MM.1S (cell line): ENCODE measurements at regions not wholly inside any gene's neighbourhood (a gene's known extent, or its start where the extent isn't known, plus 50 kb on each side); places are given as distances from the start of the nearest gene placed in this dataset.

Experiments used
- DNase-seq: peaks from one replicate; pipeline ENCODE4 v3.0.0-alpha.2; 2015
- H2AFZ ChIP-seq: fragments of 300-600 bp; sonication (generic); 2 replicates; pipeline ENCODE4 v1.6.0; 2016; ENCODE audit warnings: antibody characterized with exemption, low read length
- H3F3A ChIP-seq: fragments of 300-600 bp; sonication (generic); 2 replicates; pipeline ENCODE4 v1.6.1; 2016; ENCODE audit warnings: mild to moderate bottlenecking, antibody characterized with exemption, low read length, moderate library complexity, mixed read lengths; ENCODE audit not compliant: insufficient read depth
- H3K27ac ChIP-seq: fragments of 300-600 bp; sonication (generic); 2 replicates; pipeline ENCODE4 v1.5.1; 2016; ENCODE audit warnings: mild to moderate bottlenecking, low read length
- H3K27me3 ChIP-seq: fragments of 300-600 bp; sonication (generic); replicated peaks from 2 replicates; pipeline ENCODE4 v1.6.0; 2016; ENCODE audit warnings: low read length; ENCODE audit not compliant: insufficient read depth
- H3K36me3 ChIP-seq: fragments of 300-600 bp; sonication (generic); replicated peaks from 2 replicates; pipeline ENCODE4 v1.6.1; 2016; ENCODE audit warnings: mild to moderate bottlenecking, low read length, mixed read lengths; ENCODE audit not compliant: insufficient read depth
- H3K4me1 ChIP-seq: fragments of 300-600 bp; sonication (generic); 2 replicates; pipeline ENCODE4 v1.6.1; 2016; ENCODE audit warnings: low read length, mixed read lengths
- H3K4me2 ChIP-seq: fragments of 300-600 bp; sonication (generic); 2 replicates; pipeline ENCODE4 v1.6.0; 2016; ENCODE audit warnings: low read depth, low read length
- H3K4me3 ChIP-seq: fragments of 300-600 bp; sonication (generic); 2 replicates; pipeline ENCODE4 v1.5.1; 2016; ENCODE audit warnings: low read length, mixed read lengths
- H3K79me2 ChIP-seq: fragments of 300-600 bp; sonication (generic); 2 replicates; pipeline ENCODE4 v1.6.1; 2016; ENCODE audit warnings: mixed run types, low read length, mixed read lengths
- H3K9ac ChIP-seq: fragments of 300-600 bp; sonication (generic); 2 replicates; pipeline ENCODE4 v1.6.1; 2016; ENCODE audit warnings: low read length, mixed read lengths
- H3K9me2 ChIP-seq: fragments of 300-600 bp; sonication (generic); replicated peaks from 2 replicates; pipeline ENCODE4 v1.6.1; 2016; ENCODE audit warnings: mild to moderate bottlenecking, low read length, mixed read lengths; ENCODE audit not compliant: insufficient read depth
- H3K9me3 ChIP-seq: fragments of 300-600 bp; sonication (generic); replicated peaks from 2 replicates; pipeline ENCODE4 v1.6.1; 2016; ENCODE audit warnings: mild to moderate bottlenecking, low read length, mixed read lengths; ENCODE audit not compliant: insufficient read depth
- H4K20me1 ChIP-seq: fragments of 300-600 bp; sonication (generic); 2 replicates; pipeline ENCODE4 v1.6.1; 2016; ENCODE audit warnings: mild to moderate bottlenecking, low read length, moderate library complexity, mixed read lengths; ENCODE audit not compliant: insufficient read depth
- EZH2 ChIP-seq: fragments of 300-600 bp; sonication (generic); optimal IDR thresholded peaks from 2 replicates; pipeline ENCODE3; 2017; ENCODE audit warnings: low read depth, mild to moderate bottlenecking, antibody characterized with exemption, low read length, mixed read lengths
- EZH2phosphoT487 ChIP-seq: fragments of 300-600 bp; sonication (generic); IDR thresholded peaks from 2 replicates; pipeline ENCODE4 v1.6.1; 2018; ENCODE audit warnings: antibody characterized with exemption, low read length
- TF ChIP-seq, protein P1 (sequence below): fragments of 300-600 bp; sonication (generic); IDR thresholded peaks from 2 replicates; pipeline ENCODE4 v1.5.1; 2016; ENCODE audit warnings: antibody characterized with exemption, low read length, mixed read lengths

DNA sequence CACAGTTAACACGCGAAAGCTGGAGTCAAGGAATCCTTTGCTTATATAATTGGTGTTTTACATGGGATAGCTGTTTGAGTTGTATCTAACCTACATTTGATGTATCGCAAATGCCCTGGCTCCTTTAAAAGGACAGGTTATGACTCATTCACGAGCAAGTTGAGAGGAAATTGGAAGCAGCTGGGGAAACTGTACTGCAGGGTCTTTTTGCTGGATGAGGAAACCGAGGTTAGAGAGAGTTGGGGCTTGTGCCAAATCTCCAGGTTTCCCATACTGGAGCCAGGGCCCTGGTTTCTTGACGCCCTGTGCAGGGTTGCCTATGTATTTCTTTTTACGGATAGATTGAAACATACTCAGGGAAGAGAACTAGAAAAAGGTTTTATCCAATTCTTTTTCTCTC lies 60.0 kb upstream of the SPTBN1 start:
- TF ChIP-seq EZH2phosphoT487 (no peak), EZH2 (no peak)
- TF ChIP-seq, protein P1, sequence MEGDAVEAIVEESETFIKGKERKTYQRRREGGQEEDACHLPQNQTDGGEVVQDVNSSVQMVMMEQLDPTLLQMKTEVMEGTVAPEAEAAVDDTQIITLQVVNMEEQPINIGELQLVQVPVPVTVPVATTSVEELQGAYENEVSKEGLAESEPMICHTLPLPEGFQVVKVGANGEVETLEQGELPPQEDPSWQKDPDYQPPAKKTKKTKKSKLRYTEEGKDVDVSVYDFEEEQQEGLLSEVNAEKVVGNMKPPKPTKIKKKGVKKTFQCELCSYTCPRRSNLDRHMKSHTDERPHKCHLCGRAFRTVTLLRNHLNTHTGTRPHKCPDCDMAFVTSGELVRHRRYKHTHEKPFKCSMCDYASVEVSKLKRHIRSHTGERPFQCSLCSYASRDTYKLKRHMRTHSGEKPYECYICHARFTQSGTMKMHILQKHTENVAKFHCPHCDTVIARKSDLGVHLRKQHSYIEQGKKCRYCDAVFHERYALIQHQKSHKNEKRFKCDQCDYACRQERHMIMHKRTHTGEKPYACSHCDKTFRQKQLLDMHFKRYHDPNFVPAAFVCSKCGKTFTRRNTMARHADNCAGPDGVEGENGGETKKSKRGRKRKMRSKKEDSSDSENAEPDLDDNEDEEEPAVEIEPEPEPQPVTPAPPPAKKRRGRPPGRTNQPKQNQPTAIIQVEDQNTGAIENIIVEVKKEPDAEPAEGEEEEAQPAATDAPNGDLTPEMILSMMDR = no peak
- H4K20me1 ChIP-seq = no peaks in the 10 kb centered on the region
- no peaks in the 10 kb centered on the region for H3K27me3 ChIP-seq
- no peaks in the 10 kb centered on the region for H3K36me3 ChIP-seq
- H3K4me3 ChIP-seq = no peak overlapping the region
- no peaks in the 10 kb centered on the region for H3K9me2 ChIP-seq
- no peak overlapping the region for H2AFZ ChIP-seq
- H3K4me2 ChIP-seq = no peak overlapping the region
- no peak overlapping the region for H3K9ac ChIP-seq
- no peaks in the 10 kb centered on the region for H3F3A ChIP-seq
- H3K4me1 ChIP-seq = no peaks in the 10 kb centered on the region
- H3K79me2 ChIP-seq = no peaks in the 10 kb centered on the region
- no peak for DNase-seq
- H3K9me3 ChIP-seq = no peaks in the 10 kb centered on the region
- H3K27ac ChIP-seq = no peak overlapping the region

DNA sequence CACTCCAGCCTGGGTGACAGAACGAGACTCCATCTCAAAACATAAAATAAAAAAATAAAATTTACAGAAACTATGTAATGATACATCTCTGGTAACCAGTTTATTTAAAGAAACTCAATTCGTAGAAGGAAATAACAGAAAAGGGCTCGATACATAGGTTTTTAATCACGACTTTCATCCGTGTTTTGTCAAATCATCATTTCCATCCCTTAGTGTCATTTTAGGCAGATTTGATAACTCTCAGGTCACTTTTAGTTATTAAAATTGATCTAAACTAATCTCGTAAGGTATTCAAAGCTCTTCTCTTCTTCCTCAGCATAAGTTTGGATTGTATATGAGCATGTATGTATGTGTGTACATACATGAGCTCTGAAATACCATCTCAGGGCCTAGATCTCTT lies 59.3 kb upstream of the SPTBN1 start:
- H3K9me3 ChIP-seq = no peaks in the 10 kb centered on the region
- H4K20me1 ChIP-seq = no peaks in the 10 kb centered on the region
- no peaks in the 10 kb centered on the region for H3F3A ChIP-seq
- no peak overlapping the region for H3K27ac ChIP-seq
- no peaks in the 10 kb centered on the region for H3K9me2 ChIP-seq
- H3K79me2 ChIP-seq = no peaks in the 10 kb centered on the region
- no peak overlapping the region for H3K4me2 ChIP-seq
- H3K9ac ChIP-seq = no peak overlapping the region
- no peaks in the 10 kb centered on the region for H3K36me3 ChIP-seq
- H3K4me3 ChIP-seq = no peak overlapping the region
- TF ChIP-seq EZH2phosphoT487 = no peak
- TF ChIP-seq, protein P1 = no peak
- no peak for TF ChIP-seq EZH2
- no peak overlapping the region for H2AFZ ChIP-seq
- H3K27me3 ChIP-seq = no peaks in the 10 kb centered on the region
- H3K4me1 ChIP-seq = no peaks in the 10 kb centered on the region
- DNase-seq = no peak

DNA sequence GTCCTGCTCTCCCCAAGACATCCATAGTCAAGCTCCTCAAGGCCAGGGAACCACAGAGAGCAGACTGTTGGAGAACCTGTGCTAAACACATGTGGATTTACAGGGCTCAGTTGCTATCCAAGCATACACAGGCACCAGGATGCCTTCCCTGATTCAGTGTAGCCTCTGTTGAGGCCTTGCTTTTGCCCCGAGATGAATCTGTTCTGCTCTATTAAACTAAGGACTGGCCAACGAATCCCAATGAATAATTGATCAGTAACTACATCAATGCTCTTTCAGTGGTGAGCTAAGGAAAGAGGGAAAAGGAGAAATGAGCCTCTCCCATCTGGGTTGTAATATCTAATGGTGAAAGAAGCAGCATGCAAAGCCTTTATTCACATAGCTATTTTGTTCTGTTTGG lies 58.7 kb upstream of the SPTBN1 start:
- H3K9ac ChIP-seq = no peak overlapping the region
- no peak overlapping the region for H3K27ac ChIP-seq
- no peak for DNase-seq
- no peak overlapping the region for H2AFZ ChIP-seq
- no peak overlapping the region for H3K4me2 ChIP-seq
- no peaks in the 10 kb centered on the region for H3K79me2 ChIP-seq
- H3K27me3 ChIP-seq = no peaks in the 10 kb centered on the region
- no peaks in the 10 kb centered on the region for H3K9me3 ChIP-seq
- H3K36me3 ChIP-seq = no peaks in the 10 kb centered on the region
- no peaks in the 10 kb centered on the region for H3K4me1 ChIP-seq
- no peak for TF ChIP-seq EZH2
- TF ChIP-seq, protein P1 = no peak
- TF ChIP-seq EZH2phosphoT487 = no peak
- H3K4me3 ChIP-seq = no peak overlapping the region
- no peaks in the 10 kb centered on the region for H3K9me2 ChIP-seq
- H3F3A ChIP-seq = no peaks in the 10 kb centered on the region
- no peaks in the 10 kb centered on the region for H4K20me1 ChIP-seq
